ENCODE measurements at regions not wholly inside any gene's neighbourhood (a gene's known extent, or its start where the extent isn't known, plus 50 kb on each side); places are given as distances from the start of the nearest gene placed in this dataset.

DNA sequence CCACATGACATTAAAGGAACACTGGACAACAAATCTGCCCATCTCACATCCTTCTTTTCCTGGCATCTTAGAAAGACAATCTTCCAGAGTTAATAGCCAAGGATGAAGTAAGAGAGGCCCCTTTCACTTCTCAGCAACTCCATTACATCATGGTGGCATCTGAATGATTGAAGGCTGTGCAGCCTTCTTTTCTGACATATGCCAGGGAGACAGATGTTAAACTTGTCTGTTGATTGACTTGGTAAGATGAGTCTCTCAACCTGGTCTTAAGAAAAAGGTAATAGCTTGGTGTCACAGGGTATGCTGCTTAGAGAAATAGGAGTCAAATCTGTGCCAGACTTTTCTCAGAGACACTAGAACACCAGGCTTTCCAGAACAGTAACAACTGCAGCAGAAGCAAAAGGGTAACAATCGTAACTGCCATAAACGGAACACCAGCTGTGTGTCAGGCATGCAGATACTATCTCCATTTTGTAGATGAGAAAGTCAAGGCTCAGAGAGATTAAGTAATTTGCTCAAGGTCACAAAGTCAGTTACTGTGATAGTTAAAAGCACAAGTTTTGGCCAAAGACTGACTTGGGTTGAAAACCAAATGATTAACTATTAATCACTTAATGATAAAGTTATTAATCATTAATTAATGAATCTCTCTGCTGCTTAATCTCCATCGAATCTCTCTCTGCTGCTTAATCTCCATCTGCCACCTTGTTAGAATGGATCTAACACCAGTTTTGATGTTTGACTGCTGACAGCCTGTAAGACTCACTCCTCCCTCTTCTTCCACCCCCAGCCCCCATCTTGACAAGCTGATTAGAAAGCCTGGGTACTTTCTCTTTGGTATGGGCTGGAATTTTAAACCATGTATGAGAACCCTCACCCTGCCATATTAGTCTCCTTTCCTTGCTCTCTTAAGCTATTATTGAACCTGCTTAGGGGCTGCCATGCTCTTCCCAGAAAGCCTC, 353.5 kb downstream of the ENC1 start:
- TF ChIP-seq POLR2AphosphoS5 (IDR thresholded peaks at IDR 0.05; ENCODE audit: low read depth, low read length) (no peak), POLR2A (IDR thresholded peaks at IDR 0.05; ENCODE audit: low read depth, low read length) (no peak), TAF1 (IDR thresholded peaks at IDR 0.05; ENCODE audit: low read depth, low read length) (no peak)

Data from GM12891 (cell line).